GM12878 (cell line): ENCODE measurements at regions not wholly inside any gene's neighbourhood (a gene's known extent, or its start where the extent isn't known, plus 50 kb on each side); places are given as distances from the start of the nearest gene placed in this dataset.

ENCODE experiments used
- ATAC-seq: fragments of 200-7000 bp; cut with Tn5 transposase; 3 replicates; pipeline ENCODE4 v1.9.1; 2020; ENCODE audit warnings: mild to moderate bottlenecking, moderate library complexity
- BruUV-seq: library from RNA; stranded (reverse); fragments of 400-500 nt; replicated peaks from 2 replicates; lab custom pipeline; 2021; lab: Mats Ljungman, UMichigan
- CTCF ChIA-PET: fragments of 300-600 bp; sonication (Branson Sonifier 250); formaldehyde crosslinking; extraction: SDS; loops from one replicate; lab custom pipeline; 2021; ENCODE audit warnings: inconsistent platforms; lab: Yijun Ruan, JAX
- POLR2A ChIA-PET: fragments of 350-600 bp; formaldehyde crosslinking; extraction: SDS; loops from one replicate; lab custom pipeline; 2021; ENCODE audit warnings: inconsistent platforms; lab: Charles Lee
- RAD21 ChIA-PET: fragments of 300-600 bp; sonication (Branson Sonifier 250); formaldehyde crosslinking; loops from one replicate; lab custom pipeline; 2023; ENCODE audit warnings: antibody characterized with exemption; ENCODE audit not compliant: unreplicated experiment; lab: Charles Lee
- SMC1A ChIA-PET: fragments of 300-600 bp; sonication (Branson Sonifier 250); formaldehyde crosslinking; loops from one replicate; lab custom pipeline; 2023; ENCODE audit not compliant: unreplicated experiment, uncharacterized antibody; lab: Charles Lee
- DNase-seq: peaks from one replicate; pipeline ENCODE4 v3.0.0-alpha.2; 2011; ENCODE audit warnings: low read depth, low spot score
- FAIRE-seq: peaks from 3 replicates; lab custom pipeline; 2011; peaks lifted over from hg19 to GRCh38; lab: Jason Lieb, UNC
- H2AFZ ChIP-seq: 2 replicates; pipeline ENCODE4 v1.6.0; 2011; ENCODE audit warnings: low read depth, low read length, control low read depth; ENCODE audit not compliant: control insufficient read depth
- H3K27ac ChIP-seq: 2 replicates; pipeline ENCODE4 v1.5.1; 2011; ENCODE audit warnings: control low read depth; ENCODE audit not compliant: control insufficient read depth, insufficient read depth
- H3K27me3 ChIP-seq, 2 experiments: replicated peaks in 1 of 2; 2 replicates each; pipeline versions ENCODE4 v1.6.0 to v1.6.1; 2011; ENCODE audit warnings: low read length in 1 of 2; ENCODE audit not compliant: control insufficient read depth in 2 of 2, insufficient read depth in 2 of 2
- H3K36me3 ChIP-seq, 2 experiments: 2 replicates each; pipeline ENCODE4 v1.5.1; 2011; ENCODE audit warnings: low read length in 1 of 2; ENCODE audit not compliant: control insufficient read depth in 2 of 2, insufficient read depth in 2 of 2
- H3K4me1 ChIP-seq: 2 replicates; pipeline ENCODE4 v1.6.1; 2011; ENCODE audit warnings: mild to moderate bottlenecking, low read length, moderate library complexity, mixed read lengths; ENCODE audit not compliant: control insufficient read depth, insufficient read depth
- H3K4me2 ChIP-seq: 2 replicates; pipeline ENCODE4 v1.6.0; 2011; ENCODE audit warnings: control low read depth; ENCODE audit not compliant: control insufficient read depth, insufficient read depth
- H3K4me3 ChIP-seq: fragments of 200-600 bp; sonication (generic); 2 replicates; pipeline ENCODE4 v1.5.1; 2016
- H3K79me2 ChIP-seq: 2 replicates; pipeline ENCODE4 v1.6.0; 2011; ENCODE audit warnings: low read length; ENCODE audit not compliant: control insufficient read depth, insufficient read depth
- H3K9ac ChIP-seq: 2 replicates; pipeline ENCODE4 v1.8.0; 2011; ENCODE audit warnings: low read length, control low read depth, mixed read lengths; ENCODE audit not compliant: control insufficient read depth, insufficient read depth
- H3K9me3 ChIP-seq: replicated peaks from 3 replicates; pipeline ENCODE4 v1.5.1; 2011; ENCODE audit warnings: mild to moderate bottlenecking, low read length; ENCODE audit not compliant: control insufficient read depth, insufficient read depth
- H4K20me1 ChIP-seq: 2 replicates; pipeline ENCODE4 v1.6.0; 2011; ENCODE audit not compliant: control insufficient read depth, insufficient read depth
- DPF2 ChIP-seq: fragments of 450-650 bp; IDR thresholded peaks from 2 replicates; pipeline ENCODE4 v1.6.1; 2017; ENCODE audit warnings: mild to moderate bottlenecking
- NRF1 ChIP-seq: conservative IDR thresholded peaks from 2 replicates; pipeline ENCODE4 v1.6.1; 2011; ENCODE audit warnings: mild to moderate bottlenecking, low read depth, low read length, improper control_type of control experiment
- WRNIP1 ChIP-seq: IDR thresholded peaks from 2 replicates; pipeline ENCODE4 v1.6.1; 2011; ENCODE audit warnings: low read depth, low read length, improper control_type of control experiment, borderline replicate concordance
- WGBS: methylation state at CpG from one replicate; pipeline ENCODE4 v1.1.6; 2016; ENCODE audit warnings: low lambda C conversion rate; ENCODE audit not compliant: insufficient replicate concordance, insufficient coverage; ENCODE audit errors: missing lambda C conversion rate; 5-methylcytosine and 5-hydroxymethylcytosine counted together
- in situ Hi-C: fragments of 300-500 bp; cut with MboI; formaldehyde crosslinking; loops from 9 replicates; pipeline ENCODE4 v1.14.3; 2018; ENCODE audit warnings: mixed read lengths
- intact Hi-C: fragments of 100-400 bp; cut with micrococcal nuclease; formaldehyde crosslinking; loops from one replicate; pipeline ENCODE4 v1.14.2; 2022; ENCODE audit not compliant: unreplicated experiment
- TF ChIP-seq, protein P1 (sequence below): IDR thresholded peaks from 2 replicates; pipeline ENCODE4 v1.6.1; 2011; ENCODE audit warnings: borderline replicate concordance, low read depth, mild to moderate bottlenecking, moderate library complexity, low read length; ENCODE audit not compliant: insufficient read depth, poor library complexity, severe bottlenecking
- TF ChIP-seq, protein P2 (sequence below): fragments of 450-650 bp; IDR thresholded peaks from 2 replicates; pipeline ENCODE4 v1.6.1; 2017; ENCODE audit warnings: mild to moderate bottlenecking, low read depth, inconsistent platforms; ENCODE audit not compliant: poor library complexity, severe bottlenecking
- TF ChIP-seq, protein P3 (sequence below): IDR thresholded peaks from 2 replicates; pipeline ENCODE4 v1.6.1; 2012; ENCODE audit warnings: improper control_type of control experiment, low read depth, low read length; ENCODE audit not compliant: insufficient replicate concordance

DNA sequence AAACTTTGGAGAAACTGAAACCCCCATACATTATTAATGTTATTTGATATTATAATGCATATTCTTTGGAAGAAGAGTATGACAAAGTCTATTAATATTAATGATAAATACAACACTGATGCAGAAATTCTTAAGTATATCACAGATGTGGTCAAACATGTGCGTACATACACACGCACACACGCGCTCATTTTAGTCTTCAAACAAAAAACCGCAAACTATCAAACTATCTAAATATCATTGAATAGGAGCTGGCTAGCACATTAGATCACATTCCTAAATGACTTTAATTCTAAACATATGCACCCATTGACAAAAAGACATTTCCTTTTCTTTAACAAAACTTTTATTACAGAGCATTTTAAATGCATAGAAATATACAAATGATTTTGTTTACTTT, 872.7 kb downstream of the SLC16A7 start:
- DNase-seq, result no peak
- no peaks in the 10 kb centered on the region for H3K4me1 ChIP-seq
- no peaks in the 10 kb centered on the region for H3K27me3 ChIP-seq
- no peak overlapping the region for H3K27ac ChIP-seq
- H4K20me1 ChIP-seq, result no peaks in the 10 kb centered on the region
- CTCF ChIA-PET, result interaction anchor here (1.2 kb wide), 1 partner anchor 9 kb away, joined by 3 read pairs; no protein-coding TSS in a partner anchor
- TF ChIP-seq, protein P1, sequence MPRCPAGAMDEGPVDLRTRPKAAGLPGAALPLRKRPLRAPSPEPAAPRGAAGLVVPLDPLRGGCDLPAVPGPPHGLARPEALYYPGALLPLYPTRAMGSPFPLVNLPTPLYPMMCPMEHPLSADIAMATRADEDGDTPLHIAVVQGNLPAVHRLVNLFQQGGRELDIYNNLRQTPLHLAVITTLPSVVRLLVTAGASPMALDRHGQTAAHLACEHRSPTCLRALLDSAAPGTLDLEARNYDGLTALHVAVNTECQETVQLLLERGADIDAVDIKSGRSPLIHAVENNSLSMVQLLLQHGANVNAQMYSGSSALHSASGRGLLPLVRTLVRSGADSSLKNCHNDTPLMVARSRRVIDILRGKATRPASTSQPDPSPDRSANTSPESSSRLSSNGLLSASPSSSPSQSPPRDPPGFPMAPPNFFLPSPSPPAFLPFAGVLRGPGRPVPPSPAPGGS, result no peak
- TF ChIP-seq, all 136 proteins: peak for 0
- FAIRE-seq, result no peak
- no peak overlapping the region for H3K4me3 ChIP-seq
- ATAC-seq, result no peak
- H2AFZ ChIP-seq, result no peak overlapping the region
- 86% methylated on average over 5 of the region's 5 CpGs for WGBS
- ChIA-PET POLR2A (no interaction called here), SMC1A (no interaction called here), RAD21 (no interaction called here)
- intact Hi-C loops (no loop called here), in situ Hi-C loops (no loop called here)
- no peak overlapping the region for H3K9ac ChIP-seq
- no peaks in the 10 kb centered on the region for H3K9me3 ChIP-seq
- no TSS peak for BruUV-seq
- H3K36me3 ChIP-seq, result no peaks in the 10 kb centered on the region
- H3K79me2 ChIP-seq, result no peaks in the 10 kb centered on the region
- no peak overlapping the region for H3K4me2 ChIP-seq

DNA sequence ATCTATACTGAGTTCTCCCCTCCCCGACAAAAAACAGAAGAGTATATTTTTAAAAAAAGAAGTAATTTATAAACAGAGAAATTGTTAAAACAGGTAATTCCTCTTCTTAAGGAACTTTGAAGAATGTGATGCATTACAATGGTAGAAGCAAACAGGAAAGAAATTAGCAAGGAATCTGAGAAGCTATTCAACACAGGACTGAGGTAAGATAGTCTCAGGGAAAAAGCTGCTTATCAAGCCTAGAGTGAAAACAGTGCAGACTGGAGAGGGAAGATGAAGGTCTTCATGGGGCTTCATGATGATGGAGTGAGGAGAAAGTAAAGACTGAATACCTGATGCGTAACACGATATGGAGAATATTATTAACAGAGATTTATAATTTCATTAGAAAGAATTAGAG, 880.0 kb downstream of the SLC16A7 start:
- H3K27ac ChIP-seq, result no peak overlapping the region
- no peaks in the 10 kb centered on the region for H3K36me3 ChIP-seq
- no peaks in the 10 kb centered on the region for H3K4me1 ChIP-seq
- no peak overlapping the region for H3K9ac ChIP-seq
- intact Hi-C loops (no loop called here), in situ Hi-C loops (no loop called here)
- no peak overlapping the region for H3K4me2 ChIP-seq
- H3K4me3 ChIP-seq, result no peak overlapping the region
- H3K9me3 ChIP-seq, result no peaks in the 10 kb centered on the region
- ChIA-PET POLR2A (no interaction called here), CTCF (no interaction called here), RAD21 (no interaction called here), SMC1A (no interaction called here)
- H3K27me3 ChIP-seq, result no peaks in the 10 kb centered on the region
- H3K79me2 ChIP-seq, result no peaks in the 10 kb centered on the region
- no peaks in the 10 kb centered on the region for H4K20me1 ChIP-seq
- TF ChIP-seq, protein P2, sequence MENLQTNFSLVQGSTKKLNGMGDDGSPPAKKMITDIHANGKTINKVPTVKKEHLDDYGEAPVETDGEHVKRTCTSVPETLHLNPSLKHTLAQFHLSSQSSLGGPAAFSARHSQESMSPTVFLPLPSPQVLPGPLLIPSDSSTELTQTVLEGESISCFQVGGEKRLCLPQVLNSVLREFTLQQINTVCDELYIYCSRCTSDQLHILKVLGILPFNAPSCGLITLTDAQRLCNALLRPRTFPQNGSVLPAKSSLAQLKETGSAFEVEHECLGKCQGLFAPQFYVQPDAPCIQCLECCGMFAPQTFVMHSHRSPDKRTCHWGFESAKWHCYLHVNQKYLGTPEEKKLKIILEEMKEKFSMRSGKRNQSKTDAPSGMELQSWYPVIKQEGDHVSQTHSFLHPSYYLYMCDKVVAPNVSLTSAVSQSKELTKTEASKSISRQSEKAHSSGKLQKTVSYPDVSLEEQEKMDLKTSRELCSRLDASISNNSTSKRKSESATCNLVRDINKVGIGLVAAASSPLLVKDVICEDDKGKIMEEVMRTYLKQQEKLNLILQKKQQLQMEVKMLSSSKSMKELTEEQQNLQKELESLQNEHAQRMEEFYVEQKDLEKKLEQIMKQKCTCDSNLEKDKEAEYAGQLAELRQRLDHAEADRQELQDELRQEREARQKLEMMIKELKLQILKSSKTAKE, result no peak
- TF ChIP-seq, protein P3, sequence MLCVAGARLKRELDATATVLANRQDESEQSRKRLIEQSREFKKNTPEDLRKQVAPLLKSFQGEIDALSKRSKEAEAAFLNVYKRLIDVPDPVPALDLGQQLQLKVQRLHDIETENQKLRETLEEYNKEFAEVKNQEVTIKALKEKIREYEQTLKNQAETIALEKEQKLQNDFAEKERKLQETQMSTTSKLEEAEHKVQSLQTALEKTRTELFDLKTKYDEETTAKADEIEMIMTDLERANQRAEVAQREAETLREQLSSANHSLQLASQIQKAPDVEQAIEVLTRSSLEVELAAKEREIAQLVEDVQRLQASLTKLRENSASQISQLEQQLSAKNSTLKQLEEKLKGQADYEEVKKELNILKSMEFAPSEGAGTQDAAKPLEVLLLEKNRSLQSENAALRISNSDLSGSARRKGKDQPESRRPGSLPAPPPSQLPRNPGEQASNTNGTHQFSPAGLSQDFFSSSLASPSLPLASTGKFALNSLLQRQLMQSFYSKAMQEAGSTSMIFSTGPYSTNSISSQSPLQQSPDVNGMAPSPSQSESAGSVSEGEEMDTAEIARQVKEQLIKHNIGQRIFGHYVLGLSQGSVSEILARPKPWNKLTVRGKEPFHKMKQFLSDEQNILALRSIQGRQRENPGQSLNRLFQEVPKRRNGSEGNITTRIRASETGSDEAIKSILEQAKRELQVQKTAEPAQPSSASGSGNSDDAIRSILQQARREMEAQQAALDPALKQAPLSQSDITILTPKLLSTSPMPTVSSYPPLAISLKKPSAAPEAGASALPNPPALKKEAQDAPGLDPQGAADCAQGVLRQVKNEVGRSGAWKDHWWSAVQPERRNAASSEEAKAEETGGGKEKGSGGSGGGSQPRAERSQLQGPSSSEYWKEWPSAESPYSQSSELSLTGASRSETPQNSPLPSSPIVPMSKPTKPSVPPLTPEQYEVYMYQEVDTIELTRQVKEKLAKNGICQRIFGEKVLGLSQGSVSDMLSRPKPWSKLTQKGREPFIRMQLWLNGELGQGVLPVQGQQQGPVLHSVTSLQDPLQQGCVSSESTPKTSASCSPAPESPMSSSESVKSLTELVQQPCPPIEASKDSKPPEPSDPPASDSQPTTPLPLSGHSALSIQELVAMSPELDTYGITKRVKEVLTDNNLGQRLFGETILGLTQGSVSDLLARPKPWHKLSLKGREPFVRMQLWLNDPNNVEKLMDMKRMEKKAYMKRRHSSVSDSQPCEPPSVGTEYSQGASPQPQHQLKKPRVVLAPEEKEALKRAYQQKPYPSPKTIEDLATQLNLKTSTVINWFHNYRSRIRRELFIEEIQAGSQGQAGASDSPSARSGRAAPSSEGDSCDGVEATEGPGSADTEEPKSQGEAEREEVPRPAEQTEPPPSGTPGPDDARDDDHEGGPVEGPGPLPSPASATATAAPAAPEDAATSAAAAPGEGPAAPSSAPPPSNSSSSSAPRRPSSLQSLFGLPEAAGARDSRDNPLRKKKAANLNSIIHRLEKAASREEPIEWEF, result no peak
- TF ChIP-seq DPF2, result no peak
- TF ChIP-seq NRF1, result no peak
- no peak for TF ChIP-seq WRNIP1
- WGBS, result 90% methylated on average over 3 of the region's 3 CpGs
- DNase-seq, result no peak
- ATAC-seq, result no peak
- no TSS peak for BruUV-seq
- FAIRE-seq, result no peak
- no peak overlapping the region for H2AFZ ChIP-seq
